ENCODE measurements at regions not wholly inside any gene's neighbourhood (a gene's known extent, or its start where the extent isn't known, plus 50 kb on each side); places are given as distances from the start of the nearest gene placed in this dataset.
A peak's percentile ranks its signal among the peaks of the same experiment; 100 is the strongest.

GRCh38 chr16:86342161-86342834 is 168.0 kb upstream of the FOXF1 start:
- peaks cover 0 to 18% (median 4%) of the 10 kb centered on the region in 4 donors for H3K4me1 ChIP-seq
- no peaks in the 10 kb centered on the region for H3K36me3 ChIP-seq
- DNase-seq (ENCODE audit: low spot score in 2 of 2): no peak
- peaks cover 0 to 32% of the 10 kb centered on the region in 2 donors for H3K27me3 ChIP-seq
- no peak for TF ChIP-seq EP300 (IDR thresholded peaks at IDR 0.05)
- TF ChIP-seq POLR2A (IDR thresholded peaks at IDR 0.05): no peak
- no peak for TF ChIP-seq CTCF (IDR thresholded peaks at IDR 0.05)
- H3K27ac ChIP-seq: no peak overlapping the region
- H3K9me3 ChIP-seq: no peaks in the 10 kb centered on the region
- WGBS, 2 donors: 65 to 76% methylated on average over 6 of the region's 6 CpGs
- H3K4me3 ChIP-seq: no peak overlapping the region

DNA sequence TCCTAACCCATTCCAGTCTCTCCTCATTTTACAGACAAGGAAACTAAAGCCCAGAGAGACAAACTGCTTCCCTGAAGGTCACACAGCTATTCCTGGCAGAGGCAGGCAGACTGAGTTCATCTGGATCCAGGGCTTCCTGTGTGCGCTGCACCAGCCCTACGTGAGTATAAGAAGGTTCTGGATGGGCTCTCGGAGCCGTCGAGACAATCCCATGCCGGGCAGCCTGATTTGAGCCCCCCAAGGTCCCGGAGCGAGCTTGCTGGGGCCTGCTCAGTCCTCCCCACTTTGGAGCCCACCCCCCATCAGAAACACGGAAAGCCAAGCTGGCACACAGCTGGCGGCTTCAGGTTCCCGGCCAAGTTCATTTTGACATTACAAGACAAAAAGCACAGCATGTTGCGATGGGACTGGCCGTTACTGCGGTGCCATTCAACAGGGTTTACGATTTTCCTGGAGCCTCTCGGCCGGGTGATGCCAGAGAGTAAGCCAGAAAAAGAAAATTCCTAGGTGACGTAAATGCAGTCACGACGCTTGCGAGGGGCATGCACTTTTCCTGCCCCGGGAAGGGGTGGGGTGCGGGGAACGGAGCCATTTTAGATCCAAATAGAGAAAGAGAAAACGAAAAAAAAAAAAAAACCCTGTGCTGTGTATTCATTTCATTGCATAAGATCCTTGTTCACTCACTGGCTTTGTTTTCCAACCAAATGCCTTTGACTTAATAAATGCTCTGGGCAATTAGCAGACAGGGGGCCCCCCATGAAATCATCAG is 167.1 kb upstream of the FOXF1 start:
- TF ChIP-seq POLR2A (IDR thresholded peaks at IDR 0.05) (no peak), EP300 (IDR thresholded peaks at IDR 0.05) (peak in 1 of 2 donors; percentile 42), CTCF (IDR thresholded peaks at IDR 0.05) (no peak)
- Histone ChIP-seq H3K9me3 (no peaks in the 10 kb centered on the region), H3K4me3 (no peak overlapping the region), H3K27me3 (peaks cover 0 to 41% of the 10 kb centered on the region in 2 donors), H3K36me3 (no peaks in the 10 kb centered on the region), H3K4me1 (peaks cover 0 to 18% (median 4%) of the 10 kb centered on the region in 4 donors), H3K27ac (peak overlapping the region in 3 of 4 donors; percentile 8 to 68 (median 36))
- DNase-seq (ENCODE audit: low spot score in 2 of 2): peak in 1 of 2 donors; percentile 21
- 13 to 18% methylated on average over 18 to 20 of the region's 25 CpGs for WGBS, 2 donors

GRCh38 chr16:86343796-86344585 is 166.3 kb upstream of the FOXF1 start:
- H3K4me1 ChIP-seq: peaks cover 0 to 18% (median 4%) of the 10 kb centered on the region in 4 donors
- no peaks in the 10 kb centered on the region for H3K9me3 ChIP-seq
- no peak overlapping the region for H3K4me3 ChIP-seq
- WGBS, 2 donors: 25% methylated on average over 10 of the region's 10 CpGs
- peaks cover 0 to 46% of the 10 kb centered on the region in 2 donors for H3K27me3 ChIP-seq
- no peak for DNase-seq (ENCODE audit: low spot score in 2 of 2)
- TF ChIP-seq CTCF (IDR thresholded peaks at IDR 0.05) (no peak), POLR2A (IDR thresholded peaks at IDR 0.05) (no peak), EP300 (IDR thresholded peaks at IDR 0.05) (no peak)
- no peaks in the 10 kb centered on the region for H3K36me3 ChIP-seq
- peak overlapping the region in 1 of 4 donors; percentile 68 for H3K27ac ChIP-seq

- Histone ChIP-seq H3K36me3 (no peaks in the 10 kb centered on the region), H3K4me3 (no peak overlapping the region), H3K27me3 (peaks cover 0 to 50% of the 10 kb centered on the region in 2 donors), H3K27ac (no peak overlapping the region), H3K4me1 (peaks cover 0 to 18% (median 4%) of the 10 kb centered on the region in 4 donors), H3K9me3 (no peaks in the 10 kb centered on the region)
- TF ChIP-seq POLR2A (IDR thresholded peaks at IDR 0.05) (no peak), EP300 (IDR thresholded peaks at IDR 0.05) (no peak), CTCF (IDR thresholded peaks at IDR 0.05) (no peak)
- WGBS, 2 donors: 44 to 74% methylated on average over 7 of the region's 7 CpGs
- no peak for DNase-seq (ENCODE audit: low spot score in 2 of 2)
Observed at GRCh38 chr16:86344586-86344871, 165.8 kb upstream of the FOXF1 start.

All from tibial nerve (tissue), 4 donors.